HepG2 (cell line): ENCODE measurements at regions not wholly inside any gene's neighbourhood (a gene's known extent, or its start where the extent isn't known, plus 50 kb on each side); places are given as distances from the start of the nearest gene placed in this dataset.

ENCODE experiments used
- ATAC-seq: fragments of 200-7000 bp; cut with Tn5 transposase; 3 replicates; pipeline ENCODE4 v1.9.1; 2020; ENCODE audit warnings: mild to moderate bottlenecking, moderate library complexity
- BruUV-seq: library from RNA; stranded (reverse); fragments of 400-500 nt; replicated peaks from 2 replicates; lab custom pipeline; 2021; lab: Mats Ljungman, UMichigan
- CTCF ChIA-PET: fragments of 300-600 bp; formaldehyde crosslinking; extraction: SDS; loops from one replicate; lab custom pipeline; 2021; ENCODE audit warnings: low total read pairs, inconsistent platforms, low intra/inter-chr PET ratio; lab: Yijun Ruan, JAX
- POLR2A ChIA-PET: fragments of 350-600 bp; sonication (Branson Sonifier 250); formaldehyde crosslinking; loops from one replicate; lab custom pipeline; 2020; ENCODE audit warnings: antibody characterized with exemption, inconsistent platforms; lab: Yijun Ruan, JAX
- DNase-seq: peaks from one replicate; pipeline ENCODE4 v3.0.0-alpha.2; 2015; ENCODE audit warnings: low spot score
- FAIRE-seq: peaks from 3 replicates; lab custom pipeline; 2011; peaks lifted over from hg19 to GRCh38; lab: Jason Lieb, UNC
- H2AFZ ChIP-seq: one replicate; pipeline ENCODE4 v1.6.1; 2011; ENCODE audit warnings: low read length, inconsistent platforms
- H3K27ac ChIP-seq: fragments of 300-600 bp; 3 replicates; pipeline ENCODE4 v1.8.0; 2011; ENCODE audit warnings: mixed run types, mild to moderate bottlenecking, mixed read lengths, low read length, inconsistent platforms; ENCODE audit not compliant: insufficient read depth; ENCODE audit errors: extremely low read length
- H3K27me3 ChIP-seq, 2 experiments: fragments of 200-600 bp in 1 of 2; 2 replicates in 1 of 2; 3 replicates in 1 of 2; pipeline versions ENCODE4 v1.6.0 to v1.8.0; 2011; ENCODE audit warnings: low read length in 2 of 2, mild to moderate bottlenecking in 2 of 2, moderate library complexity in 2 of 2, inconsistent platforms in 1 of 2; ENCODE audit not compliant: insufficient read depth in 2 of 2, control insufficient read depth in 1 of 2
- H3K36me3 ChIP-seq, 2 experiments: fragments of 200-600 bp in 1 of 2; replicated peaks in 1 of 2; 2 replicates in 1 of 2; 3 replicates in 1 of 2; pipeline versions ENCODE4 v1.5.1 to v1.8.0; 2011; ENCODE audit warnings: low read length in 2 of 2, inconsistent platforms in 1 of 2; ENCODE audit not compliant: insufficient read depth in 2 of 2, control insufficient read depth in 1 of 2
- H3K4me1 ChIP-seq: 2 replicates; pipeline ENCODE4 v1.5.1; 2012; ENCODE audit warnings: low read length, inconsistent platforms; ENCODE audit not compliant: insufficient read depth
- H3K4me2 ChIP-seq: 2 replicates; pipeline ENCODE4 v1.6.0; 2011; ENCODE audit warnings: low read depth, low read length, inconsistent platforms
- H3K4me3 ChIP-seq, 3 experiments: fragments of 200-600 bp in 1 of 3; sonication (generic), shearing (Covaris generic) in 1 of 3; replicated peaks in 1 of 3; 2 replicates each; pipeline ENCODE4 v1.5.1; 2011 to 2016; ENCODE audit warnings: low read length in 3 of 3, inconsistent platforms in 2 of 3, low read depth in 2 of 3, mild to moderate bottlenecking in 2 of 3, control low read depth in 1 of 3, mixed read lengths in 1 of 3; ENCODE audit not compliant: insufficient read depth in 1 of 3
- H3K79me2 ChIP-seq: one replicate; pipeline ENCODE4 v1.6.1; 2011; ENCODE audit warnings: low read length, inconsistent platforms; ENCODE audit not compliant: insufficient read depth
- H3K9ac ChIP-seq: 2 replicates; pipeline ENCODE4 v1.6.0; 2011; ENCODE audit warnings: mild to moderate bottlenecking, low read depth, low read length, inconsistent platforms; ENCODE audit not compliant: insufficient read depth
- H3K9me3 ChIP-seq: 2 replicates; pipeline ENCODE4 v1.5.1; 2012; ENCODE audit warnings: mild to moderate bottlenecking, low read length
- H4K20me1 ChIP-seq: 2 replicates; pipeline ENCODE4 v1.6.0; 2011; ENCODE audit warnings: inconsistent platforms, mild to moderate bottlenecking, low read length, moderate library complexity; ENCODE audit not compliant: insufficient read depth
- BORCS8-MEF2B ChIP-seq: sonication (generic); formaldehyde crosslinking; IDR thresholded peaks from 2 replicates; pipeline ENCODE4 v1.8.0; 2022; ENCODE audit warnings: mild to moderate bottlenecking, missing genetic modification reagents
- GATA4 ChIP-seq: sonication (generic); IDR thresholded peaks from 2 replicates; pipeline ENCODE4 v1.6.1; 2016; ENCODE audit warnings: antibody characterized with exemption, low read depth, borderline replicate concordance
- HCFC1 ChIP-seq: fragments of 150-350 bp; IDR thresholded peaks from 2 replicates; pipeline ENCODE4 v1.6.1; 2014; ENCODE audit warnings: low read depth, low read length
- MAFF ChIP-seq: IDR thresholded peaks from 2 replicates; pipeline ENCODE4 v1.6.1; 2011; ENCODE audit warnings: low read depth, low read length, improper control_type of control experiment
- MAFK ChIP-seq, 2 experiments: IDR thresholded peaks in 1 of 2; conservative IDR thresholded peaks in 1 of 2; 2 replicates each; pipeline ENCODE4 v1.6.1; 2011; ENCODE audit warnings: improper control_type of control experiment in 2 of 2, low read length in 2 of 2
- ONECUT2 ChIP-seq: sonication (generic); formaldehyde crosslinking; IDR thresholded peaks from 2 replicates; pipeline ENCODE4 v1.4.0; 2020; ENCODE audit warnings: missing genetic modification reagents
- PCBP1 ChIP-seq: fragments of 200-400 bp; formaldehyde crosslinking; IDR thresholded peaks from 2 replicates; pipeline ENCODE4 v1.6.1; 2017; ENCODE audit warnings: mild to moderate bottlenecking, low read depth, low read length, borderline replicate concordance
- RBAK ChIP-seq: sonication (generic); formaldehyde crosslinking; IDR thresholded peaks from 2 replicates; pipeline ENCODE4 v1.5.1; 2020; ENCODE audit warnings: mild to moderate bottlenecking, missing genetic modification reagents
- SP5 ChIP-seq: IDR thresholded peaks from 2 replicates; pipeline ENCODE4 v1.6.1; 2016; ENCODE audit warnings: low read depth, borderline replicate concordance
- SPEN ChIP-seq: sonication (generic); formaldehyde crosslinking; IDR thresholded peaks from 2 replicates; pipeline ENCODE4 v1.5.1; 2020; ENCODE audit warnings: low read depth, mild to moderate bottlenecking, missing genetic modification reagents
- ZNF235 ChIP-seq: sonication (generic); formaldehyde crosslinking; IDR thresholded peaks from 2 replicates; pipeline ENCODE4 v1.8.1; 2023; ENCODE audit warnings: mild to moderate bottlenecking, missing genetic modification reagents, borderline replicate concordance
- ZNF317 ChIP-seq: sonication (generic); formaldehyde crosslinking; IDR thresholded peaks from 2 replicates; pipeline ENCODE4 v1.5.0; 2020; ENCODE audit warnings: mild to moderate bottlenecking, missing genetic modification reagents
- ZNF589 ChIP-seq: sonication (generic); formaldehyde crosslinking; conservative IDR thresholded peaks from 2 replicates; pipeline ENCODE4 v1.8.0; 2022; ENCODE audit warnings: mild to moderate bottlenecking, moderate library complexity, missing genetic modification reagents
- ZNF775 ChIP-seq: sonication (generic); formaldehyde crosslinking; IDR thresholded peaks from 2 replicates; pipeline ENCODE4 v1.4.0; 2020; ENCODE audit warnings: missing genetic modification reagents, mild to moderate bottlenecking, moderate library complexity, borderline replicate concordance
- WGBS: methylation state at CpG from one replicate; pipeline ENCODE4 v1.1.6; 2017; ENCODE audit warnings: low lambda C conversion rate; 5-methylcytosine and 5-hydroxymethylcytosine counted together
- in situ Hi-C: cut with HindIII; loops from 2 replicates; pipeline ENCODE4 v1.10.0; 2017; ENCODE audit warnings: low pct_unique_long_range_greater_than_20kb; ENCODE audit not compliant: extremely low pct_ligation_motif_present
- intact Hi-C: fragments of 100-400 bp; cut with micrococcal nuclease; formaldehyde crosslinking; loops from one replicate; pipeline ENCODE4 v1.10.0; 2022; ENCODE audit not compliant: unreplicated experiment
- TF ChIP-seq, protein P1 (sequence below): sonication (generic); formaldehyde crosslinking; conservative IDR thresholded peaks from 2 replicates; pipeline ENCODE4 v1.8.0; 2022; ENCODE audit warnings: missing genetic modification reagents
- TF ChIP-seq, protein P2 (sequence below): sonication (generic); formaldehyde crosslinking; IDR thresholded peaks from 2 replicates; pipeline ENCODE4 v1.5.0; 2020; ENCODE audit warnings: missing genetic modification reagents, mild to moderate bottlenecking, borderline replicate concordance

DNA sequence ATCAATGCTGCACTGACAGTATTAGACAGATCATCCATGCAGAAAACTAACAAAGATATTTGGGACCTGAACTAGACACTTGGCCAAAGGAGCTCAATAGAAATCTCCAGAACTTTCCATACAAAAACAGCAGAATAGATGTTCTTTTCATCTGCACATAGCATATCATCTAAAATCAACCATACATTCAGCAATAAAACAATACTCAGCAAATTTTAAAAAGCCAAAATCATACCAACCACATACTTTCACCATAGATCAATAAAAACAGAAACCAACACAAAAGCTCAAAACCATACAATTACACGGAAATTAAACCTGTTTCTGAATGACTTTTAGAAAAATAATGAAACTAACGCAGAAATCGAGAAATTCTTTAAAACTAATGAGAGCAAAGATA lies 592.6 kb downstream of the SLITRK5 start:
- Histone ChIP-seq H3K4me2 (no peak overlapping the region), H3K27me3 (no peaks in the 10 kb centered on the region), H3K4me1 (no peaks in the 10 kb centered on the region), H3K4me3 (no peak overlapping the region), H3K9me3 (peaks cover 29% of the 10 kb centered on the region), H3K9ac (no peak overlapping the region), H3K36me3 (no peaks in the 10 kb centered on the region), H3K79me2 (no peaks in the 10 kb centered on the region), H3K27ac (no peak overlapping the region), H2AFZ (no peak overlapping the region), H4K20me1 (no peaks in the 10 kb centered on the region)
- ATAC-seq (no peak), FAIRE-seq (no peak), DNase-seq (no peak)
- intact Hi-C loops = no loop called here
- ChIA-PET CTCF (no interaction called here), POLR2A (no interaction called here)
- TF ChIP-seq ZNF589 (CRISPR knock-in tag) (no peak), BORCS8-MEF2B (CRISPR knock-in tag) (no peak), HCFC1 (no peak), ZNF235 (no peak), SPEN (CRISPR knock-in tag) (no peak), MAFK (conservative IDR thresholded peaks at IDR 0.05 in 1 of 2, IDR thresholded peaks at IDR 0.05 in 1 of 2; ENCODE audit: low read length in 2 of 2) (peak; percentile 43 to 70), MAFF (peak; percentile 55), RBAK (CRISPR knock-in tag) (no peak)
- TF ChIP-seq, protein P1, sequence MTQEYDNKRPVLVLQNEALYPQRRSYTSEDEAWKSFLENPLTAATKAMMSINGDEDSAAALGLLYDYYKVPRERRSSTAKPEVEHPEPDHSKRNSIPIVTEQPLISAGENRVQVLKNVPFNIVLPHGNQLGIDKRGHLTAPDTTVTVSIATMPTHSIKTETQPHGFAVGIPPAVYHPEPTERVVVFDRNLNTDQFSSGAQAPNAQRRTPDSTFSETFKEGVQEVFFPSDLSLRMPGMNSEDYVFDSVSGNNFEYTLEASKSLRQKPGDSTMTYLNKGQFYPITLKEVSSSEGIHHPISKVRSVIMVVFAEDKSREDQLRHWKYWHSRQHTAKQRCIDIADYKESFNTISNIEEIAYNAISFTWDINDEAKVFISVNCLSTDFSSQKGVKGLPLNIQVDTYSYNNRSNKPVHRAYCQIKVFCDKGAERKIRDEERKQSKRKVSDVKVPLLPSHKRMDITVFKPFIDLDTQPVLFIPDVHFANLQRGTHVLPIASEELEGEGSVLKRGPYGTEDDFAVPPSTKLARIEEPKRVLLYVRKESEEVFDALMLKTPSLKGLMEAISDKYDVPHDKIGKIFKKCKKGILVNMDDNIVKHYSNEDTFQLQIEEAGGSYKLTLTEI (CRISPR knock-in tag) = no peak
- 2% methylated on average over 3 of the region's 3 CpGs for WGBS
- no TSS peak for BruUV-seq
- in situ Hi-C loops = no loop called here

DNA sequence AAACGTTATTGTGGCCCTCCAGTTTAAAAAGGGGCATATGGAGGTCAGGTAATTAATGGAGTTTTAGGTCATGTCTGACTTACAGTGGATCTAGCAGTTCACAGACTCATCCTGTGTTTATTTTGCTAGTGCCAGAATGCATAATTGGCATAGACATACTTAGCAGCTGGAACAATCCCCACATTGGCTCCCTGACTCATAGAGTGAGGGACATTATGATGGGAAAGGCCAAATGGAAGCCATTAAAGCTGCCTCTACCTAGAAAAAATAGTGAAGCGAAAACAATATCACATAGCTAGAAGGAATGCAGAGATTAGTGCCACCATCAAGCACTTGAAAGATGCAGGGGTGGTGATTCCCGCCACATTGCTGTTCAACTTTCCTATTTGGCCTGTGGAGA lies 610.7 kb downstream of the SLITRK5 start:
- intact Hi-C loops (no loop called here), in situ Hi-C loops (no loop called here)
- no peak overlapping the region for H2AFZ ChIP-seq
- no peaks in the 10 kb centered on the region for H3K27me3 ChIP-seq
- POLR2A ChIA-PET = no interaction called here
- H3K27ac ChIP-seq = no peak overlapping the region
- no TSS peak for BruUV-seq
- TF ChIP-seq ZNF775 (CRISPR knock-in tag) (no peak), PCBP1 (no peak), ZNF317 (CRISPR knock-in tag) (no peak), SP5 (CRISPR knock-in tag) (no peak), GATA4 (no peak), ONECUT2 (CRISPR knock-in tag) (no peak)
- TF ChIP-seq, protein P2, sequence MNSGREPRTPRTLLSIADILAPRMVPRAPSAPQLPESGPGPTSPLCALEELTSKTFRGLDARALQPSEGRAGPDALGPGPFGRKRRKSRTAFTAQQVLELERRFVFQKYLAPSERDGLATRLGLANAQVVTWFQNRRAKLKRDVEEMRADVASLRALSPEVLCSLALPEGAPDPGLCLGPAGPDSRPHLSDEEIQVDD = no peak
- TF ChIP-seq, all 625 proteins: peak for 0
- no peak for DNase-seq
- CTCF ChIA-PET = no interaction called here
- H3K36me3 ChIP-seq = no peaks in the 10 kb centered on the region
- no peaks in the 10 kb centered on the region for H4K20me1 ChIP-seq
- WGBS = 3% methylated on average over 3 of the region's 3 CpGs
- no peak for ATAC-seq
- H3K4me3 ChIP-seq = no peak overlapping the region
- no peak overlapping the region for H3K4me2 ChIP-seq
- H3K9ac ChIP-seq = no peak overlapping the region
- H3K9me3 ChIP-seq = peaks cover 69% of the 10 kb centered on the region
- no peaks in the 10 kb centered on the region for H3K79me2 ChIP-seq
- no peaks in the 10 kb centered on the region for H3K4me1 ChIP-seq
- FAIRE-seq = no peak
